IPS-18c (cell line): ENCODE measurements at regions not wholly inside any gene's neighbourhood (a gene's known extent, or its start where the extent isn't known, plus 50 kb on each side); places are given as distances from the start of the nearest gene placed in this dataset.
"Not testable (repeated sequence)": the region's sequence is repeated elsewhere in the genome, so short reads cannot be mapped to it uniquely, and the experiment has no call there.

Source experiments
- H3K4me3 ChIP-seq: 2 replicates; pipeline ENCODE4 v1.7.0; 2013; ENCODE audit warnings: low read depth, mild to moderate bottlenecking, low read length, moderate library complexity; ENCODE audit not compliant: insufficient read depth
- H3K9me3 ChIP-seq: one replicate; pipeline ENCODE4 v1.6.1; 2013; ENCODE audit warnings: mild to moderate bottlenecking, low read length, moderate library complexity; ENCODE audit not compliant: control insufficient read depth, insufficient read depth

DNA sequence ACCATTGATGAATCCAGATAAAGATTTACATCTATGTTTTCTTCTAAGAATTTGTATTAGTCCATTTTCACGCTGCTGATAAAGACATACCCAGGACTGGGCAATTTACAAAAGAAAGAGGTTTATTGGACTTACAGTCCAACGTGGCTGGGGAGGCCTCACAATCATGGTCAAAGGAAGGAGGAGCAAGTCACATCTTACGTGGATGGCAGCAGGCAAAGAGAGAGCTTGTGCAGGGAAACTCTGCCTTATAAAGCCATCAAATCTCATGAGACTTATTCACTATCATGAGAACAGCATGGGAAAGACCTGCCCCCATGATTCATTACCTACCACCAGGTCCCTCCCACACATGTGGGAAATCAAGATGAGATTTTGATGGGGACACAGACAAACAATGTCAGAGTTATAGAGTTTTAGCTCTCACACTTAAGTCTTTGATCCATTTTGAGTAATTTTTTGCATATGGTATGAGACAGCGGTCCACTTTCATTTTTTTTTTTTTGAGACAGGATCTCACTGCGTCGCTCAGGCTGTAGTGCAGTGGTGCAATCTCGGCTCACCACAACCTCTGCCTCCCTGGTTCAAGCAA is 53.5 kb upstream of the JADE2 start:
- H3K9me3 ChIP-seq, H3K4me3 ChIP-seq: not testable (repeated sequence)

GRCh38 chr5:134468921-134469400 is 56.5 kb upstream of the JADE2 start:
- Histone ChIP-seq H3K4me3 (no peak overlapping the region), H3K9me3 (peaks cover 4% of the 10 kb centered on the region)

DNA sequence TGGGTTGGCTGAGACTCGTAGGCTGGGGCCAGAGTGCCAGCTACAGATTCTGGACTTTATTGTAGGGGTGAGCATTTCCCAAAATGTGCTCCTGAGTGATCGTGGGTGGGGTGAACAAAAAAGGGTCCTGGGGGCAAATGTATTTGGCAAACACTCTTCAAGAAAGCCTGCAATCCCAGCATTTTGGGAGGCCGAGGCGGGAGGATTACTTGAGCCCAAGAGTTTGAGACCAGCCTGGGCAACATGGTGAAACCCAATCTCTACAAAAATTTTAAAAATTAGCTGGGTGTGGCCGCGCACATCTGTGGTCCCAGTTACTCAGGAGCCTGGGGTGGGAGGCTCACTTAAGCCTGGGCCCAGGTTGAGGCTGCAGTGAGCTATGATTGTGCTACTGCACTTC is 55.5 kb upstream of the CDKN2AIPNL start:
- H3K4me3 ChIP-seq, result no peak overlapping the region
- H3K9me3 ChIP-seq, result peaks cover 3% of the 10 kb centered on the region

DNA sequence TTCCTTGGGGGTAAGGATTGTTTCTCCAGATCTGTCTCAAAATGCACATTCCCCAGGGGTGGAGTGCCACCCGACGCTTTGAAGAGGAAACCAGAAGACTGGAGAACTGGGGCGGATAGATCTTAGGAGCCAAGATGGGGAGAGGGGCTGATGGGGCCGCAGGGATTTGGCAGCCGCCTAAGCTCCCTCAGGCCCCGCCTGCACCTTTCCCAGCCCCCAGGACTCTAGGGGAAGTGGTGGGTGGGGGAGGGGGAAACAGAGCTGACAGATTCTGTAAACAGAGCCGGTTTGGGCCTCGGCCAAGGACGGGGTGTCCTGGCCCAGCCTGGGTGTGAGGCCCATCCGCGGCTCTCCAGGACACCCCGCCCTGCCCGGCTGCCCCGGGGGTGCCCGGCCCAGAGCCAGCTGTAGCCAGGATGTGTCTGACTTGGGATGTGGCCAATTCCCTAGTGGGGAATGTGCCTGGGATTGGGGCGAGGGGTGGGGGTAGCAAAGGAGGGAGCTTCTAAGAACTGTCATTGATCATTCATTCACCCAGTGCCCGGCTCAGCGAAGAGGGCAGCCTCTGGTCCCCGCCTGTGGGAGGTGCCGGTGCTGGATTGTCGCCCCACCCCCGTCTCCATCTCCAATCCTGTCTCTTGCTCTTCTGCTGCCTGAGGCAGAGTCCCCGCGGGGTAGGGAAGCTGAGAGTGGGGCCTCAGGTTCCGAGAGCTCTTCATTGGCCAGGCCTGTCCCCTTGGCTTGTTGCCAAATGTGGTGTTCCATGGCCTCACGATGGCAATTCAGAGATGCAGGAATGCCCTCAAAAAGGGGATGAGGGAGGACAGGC is 54.8 kb upstream of the CDKN2AIPNL start:
- H3K4me3 ChIP-seq, result peak overlapping the region; percentile 85

DNA sequence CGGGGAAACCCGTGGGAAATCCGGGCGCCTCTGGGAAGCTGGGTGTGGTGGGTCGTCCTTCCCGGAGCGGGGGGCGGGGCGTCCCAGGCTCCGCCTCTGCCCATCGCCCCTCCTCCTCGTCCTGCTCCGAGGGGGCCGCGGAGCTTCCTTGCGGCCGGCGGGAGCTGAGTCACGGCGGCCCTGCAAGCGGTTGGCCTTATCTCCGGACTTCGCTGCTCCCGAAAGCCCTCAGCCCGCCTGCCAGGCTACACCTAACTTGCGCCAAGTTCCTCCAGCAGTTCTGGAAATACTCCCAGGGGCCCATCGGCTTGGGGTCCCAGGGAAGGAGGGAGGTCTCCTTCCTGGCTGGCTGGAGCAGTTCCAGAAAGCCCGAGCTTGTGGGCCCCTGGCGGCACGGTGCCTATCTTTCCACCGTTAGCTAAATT is 54.1 kb upstream of the CDKN2AIPNL start:
- Histone ChIP-seq H3K4me3 (peak overlapping the region; percentile 85), H3K9me3 (no peaks in the 10 kb centered on the region)

More for the DNA sequence above, 54.8 kb upstream of the CDKN2AIPNL start:
- peaks cover under 1% of the 10 kb centered on the region for H3K9me3 ChIP-seq

- Histone ChIP-seq H3K4me3 (peak overlapping the region; percentile 85; the same call in 1 of the 2 replicates), H3K9me3 (no peaks in the 10 kb centered on the region)
Measured at GRCh38 chr5:134464988-134465815, 53.5 kb upstream of the CDKN2AIPNL start.

GRCh38 chr5:134463991-134464760 is 52.5 kb upstream of the CDKN2AIPNL start:
- no peaks in the 10 kb centered on the region for H3K9me3 ChIP-seq
- no peak overlapping the region for H3K4me3 ChIP-seq

GRCh38 chr5:134463176-134463720 is 51.6 kb upstream of the CDKN2AIPNL start:
- Histone ChIP-seq H3K9me3 (no peaks in the 10 kb centered on the region), H3K4me3 (no peak overlapping the region)

DNA sequence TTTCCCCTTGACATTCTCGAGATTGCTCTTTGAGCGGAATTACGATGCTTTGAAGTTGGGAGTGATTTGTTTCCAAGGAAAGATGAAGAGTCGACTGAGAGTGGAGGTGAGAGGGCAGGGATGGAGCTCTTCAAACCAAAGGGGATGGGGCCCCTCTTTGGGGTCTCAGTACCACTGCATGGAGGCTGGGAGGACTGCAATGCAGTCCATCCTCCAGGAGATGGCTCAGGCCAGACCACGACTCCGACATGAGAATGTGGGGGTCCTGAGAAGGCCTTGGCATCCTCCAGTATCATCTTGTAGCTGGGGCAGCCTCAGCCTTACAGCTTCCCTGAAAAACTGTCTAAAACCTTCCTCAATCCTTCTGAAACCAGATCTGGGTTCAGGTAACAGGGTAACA is 51.1 kb upstream of the CDKN2AIPNL start:
- Histone ChIP-seq H3K4me3 (no peak overlapping the region), H3K9me3 (no peaks in the 10 kb centered on the region)

DNA sequence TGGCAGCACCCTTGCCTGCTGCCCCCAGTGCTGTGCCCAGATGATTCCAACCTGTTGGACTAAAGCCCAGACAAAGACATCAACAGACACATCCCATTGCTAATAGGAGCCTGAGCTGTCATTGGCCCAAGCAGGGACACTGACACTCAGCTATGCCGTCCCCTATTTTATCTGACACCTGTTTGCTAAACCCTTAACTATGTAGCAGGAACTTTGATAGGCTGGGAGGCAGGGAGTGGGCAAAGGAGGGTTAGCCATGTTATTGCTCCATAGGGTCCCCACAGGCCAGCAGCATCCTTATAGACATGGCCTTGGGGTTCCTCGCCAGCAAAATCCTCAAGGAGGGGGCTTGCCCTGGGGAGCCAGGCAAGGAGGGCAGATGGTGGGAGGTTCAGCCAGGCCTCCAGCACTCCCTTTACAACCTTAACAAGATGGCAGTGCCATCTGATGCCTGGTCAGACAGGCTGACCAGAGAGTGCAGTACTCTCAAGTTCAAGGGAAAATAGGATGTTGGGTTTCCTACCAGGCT is 50.4 kb upstream of the CDKN2AIPNL start:
- Histone ChIP-seq H3K4me3 (no peak overlapping the region), H3K9me3 (no peaks in the 10 kb centered on the region)
